HepG2 (cell line): ENCODE measurements at regions not wholly inside any gene's neighbourhood (a gene's known extent, or its start where the extent isn't known, plus 50 kb on each side); places are given as distances from the start of the nearest gene placed in this dataset.

Experiments
- AKNA ChIP-seq: sonication (generic); formaldehyde crosslinking; IDR thresholded peaks from 2 replicates; pipeline ENCODE4 v1.4.0; 2020; ENCODE audit warnings: missing genetic modification reagents, borderline replicate concordance
- ARHGAP35 ChIP-seq: sonication (generic); formaldehyde crosslinking; IDR thresholded peaks from 2 replicates; pipeline ENCODE4 v1.9.0; 2022; ENCODE audit warnings: mild to moderate bottlenecking, inconsistent platforms, moderate library complexity, missing genetic modification reagents, borderline replicate concordance
- CBFB ChIP-seq: sonication (generic); formaldehyde crosslinking; IDR thresholded peaks from 2 replicates; pipeline ENCODE4 v1.4.0; 2020; ENCODE audit warnings: missing genetic modification reagents
- CHD2 ChIP-seq: IDR thresholded peaks from 2 replicates; pipeline ENCODE4 v1.6.1; 2011; ENCODE audit warnings: low read depth, low read length, improper control_type of control experiment
- HES4 ChIP-seq: sonication (generic); formaldehyde crosslinking; IDR thresholded peaks from 2 replicates; pipeline ENCODE4 v1.9.0; 2021; ENCODE audit warnings: mild to moderate bottlenecking, missing genetic modification reagents, borderline replicate concordance
- KLF12 ChIP-seq: sonication (generic); formaldehyde crosslinking; IDR thresholded peaks from 2 replicates; pipeline ENCODE4 v1.4.0; 2020; ENCODE audit warnings: missing genetic modification reagents, borderline replicate concordance
- LCORL ChIP-seq, 2 experiments: fragments of 450-650 bp in 1 of 2; sonication (generic) in 1 of 2; formaldehyde crosslinking in 1 of 2; IDR thresholded peaks; 2 replicates each; pipeline versions ENCODE4 v1.5.0 to v1.6.1; 2017 to 2020; ENCODE audit warnings: antibody characterized with exemption in 1 of 2, missing genetic modification reagents in 1 of 2
- PBX3 ChIP-seq: sonication (generic); formaldehyde crosslinking; IDR thresholded peaks from 2 replicates; pipeline ENCODE4 v1.8.1; 2023; ENCODE audit warnings: missing genetic modification reagents, inconsistent platforms, borderline replicate concordance
- PHF20 ChIP-seq: sonication (generic); formaldehyde crosslinking; IDR thresholded peaks from 2 replicates; pipeline ENCODE4 v1.5.0; 2020; ENCODE audit warnings: mild to moderate bottlenecking, missing genetic modification reagents
- PHF21A ChIP-seq: sonication (generic); formaldehyde crosslinking; IDR thresholded peaks from 2 replicates; pipeline ENCODE4 v1.5.0; 2020; ENCODE audit warnings: mild to moderate bottlenecking, missing genetic modification reagents
- SKIL ChIP-seq: sonication (generic); formaldehyde crosslinking; IDR thresholded peaks from 2 replicates; pipeline ENCODE4 v1.8.0; 2022; ENCODE audit warnings: missing genetic modification reagents, mild to moderate bottlenecking, moderate library complexity, borderline replicate concordance
- TFAP4 ChIP-seq: sonication (generic); IDR thresholded peaks from 2 replicates; pipeline ENCODE4 v1.6.1; 2016; ENCODE audit warnings: low read depth, borderline replicate concordance
- ZNF639 ChIP-seq: conservative IDR thresholded peaks from 2 replicates; pipeline ENCODE4 v1.6.1; 2018; ENCODE audit warnings: missing genetic modification reagents
- ZNF749 ChIP-seq: sonication (generic); formaldehyde crosslinking; IDR thresholded peaks from 2 replicates; pipeline ENCODE4 v1.8.0; 2022; ENCODE audit warnings: mild to moderate bottlenecking, missing genetic modification reagents, moderate library complexity, borderline replicate concordance
- TF ChIP-seq, protein P1 (sequence below): sonication (generic); formaldehyde crosslinking; conservative IDR thresholded peaks from 2 replicates; pipeline ENCODE4 v1.8.0; 2022; ENCODE audit warnings: missing genetic modification reagents

DNA sequence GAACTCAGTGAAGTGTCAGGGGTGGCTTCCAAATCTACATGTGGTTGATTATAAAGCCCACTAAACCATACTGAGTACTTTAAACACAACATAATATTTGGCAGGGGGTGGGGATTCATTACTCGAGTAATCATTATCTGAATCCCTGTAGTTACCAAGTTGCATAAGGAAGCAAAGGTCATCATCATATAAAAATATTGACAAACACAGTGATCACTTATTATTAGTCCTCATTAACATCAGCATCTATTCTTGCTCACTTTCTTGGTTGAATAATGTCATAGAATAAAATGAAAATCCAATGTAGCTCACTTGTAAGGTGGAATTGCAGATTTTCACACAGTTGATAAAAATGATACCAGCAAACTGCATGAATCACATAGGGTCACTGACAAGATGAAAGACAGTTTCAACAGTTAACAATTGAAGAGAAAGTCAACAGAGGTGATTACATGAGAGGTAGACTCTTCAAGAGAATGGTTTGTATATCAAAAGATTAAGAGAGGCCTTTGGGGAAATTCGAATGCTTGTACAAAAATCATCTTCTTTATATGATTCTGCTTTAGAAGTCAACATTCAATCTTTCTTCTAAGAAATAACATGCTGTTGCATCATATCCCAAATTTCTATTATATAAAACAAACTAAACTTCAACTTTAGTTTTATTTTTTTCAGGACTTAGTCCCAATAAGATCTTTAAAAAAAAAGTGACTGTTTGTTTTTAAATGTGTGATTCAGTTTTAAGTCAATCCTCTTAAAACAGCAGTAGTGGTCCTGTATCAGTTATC, 185.5 kb upstream of the KLF14 start (continued):
- no peak for TF ChIP-seq SKIL (CRISPR knock-in tag)
- no peak for TF ChIP-seq TFAP4
- TF ChIP-seq AKNA (CRISPR knock-in tag), result no peak
- no peak for TF ChIP-seq PBX3 (CRISPR knock-in tag)
- TF ChIP-seq PHF21A (CRISPR knock-in tag), result no peak
- no peak for TF ChIP-seq ARHGAP35 (CRISPR knock-in tag)
- TF ChIP-seq ZNF639, result no peak
- TF ChIP-seq CHD2, result no peak
- TF ChIP-seq LCORL (IDR thresholded peaks at IDR 0.05), result no peak
- no peak for TF ChIP-seq LCORL (CRISPR knock-in tag; IDR thresholded peaks at IDR 0.05)
- TF ChIP-seq, protein P1, sequence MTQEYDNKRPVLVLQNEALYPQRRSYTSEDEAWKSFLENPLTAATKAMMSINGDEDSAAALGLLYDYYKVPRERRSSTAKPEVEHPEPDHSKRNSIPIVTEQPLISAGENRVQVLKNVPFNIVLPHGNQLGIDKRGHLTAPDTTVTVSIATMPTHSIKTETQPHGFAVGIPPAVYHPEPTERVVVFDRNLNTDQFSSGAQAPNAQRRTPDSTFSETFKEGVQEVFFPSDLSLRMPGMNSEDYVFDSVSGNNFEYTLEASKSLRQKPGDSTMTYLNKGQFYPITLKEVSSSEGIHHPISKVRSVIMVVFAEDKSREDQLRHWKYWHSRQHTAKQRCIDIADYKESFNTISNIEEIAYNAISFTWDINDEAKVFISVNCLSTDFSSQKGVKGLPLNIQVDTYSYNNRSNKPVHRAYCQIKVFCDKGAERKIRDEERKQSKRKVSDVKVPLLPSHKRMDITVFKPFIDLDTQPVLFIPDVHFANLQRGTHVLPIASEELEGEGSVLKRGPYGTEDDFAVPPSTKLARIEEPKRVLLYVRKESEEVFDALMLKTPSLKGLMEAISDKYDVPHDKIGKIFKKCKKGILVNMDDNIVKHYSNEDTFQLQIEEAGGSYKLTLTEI, result no peak
- TF ChIP-seq KLF12, result no peak
- TF ChIP-seq CBFB, result no peak
- no peak for TF ChIP-seq HES4 (CRISPR knock-in tag)
- TF ChIP-seq ZNF749 (CRISPR knock-in tag), result no peak
- TF ChIP-seq PHF20 (CRISPR knock-in tag), result no peak
